Trophoblast cell (in vitro differentiated cells and primary cell): ENCODE measurements at regions not wholly inside any gene's neighbourhood (a gene's known extent, or its start where the extent isn't known, plus 50 kb on each side); places are given as distances from the start of the nearest gene placed in this dataset.

Source experiments
- DNase-seq, 2 donors: peaks; one replicate each; pipeline ENCODE4 v3.0.0-alpha.2; 2016
- H2AFZ ChIP-seq: 2 replicates; pipeline ENCODE4 v1.6.1; 2013; ENCODE audit warnings: low read length, moderate library complexity, mild to moderate bottlenecking; ENCODE audit not compliant: insufficient read depth, poor library complexity
- H2AK5ac ChIP-seq: 2 replicates; pipeline ENCODE4 v1.6.1; 2013; ENCODE audit warnings: mild to moderate bottlenecking, low read length
- H2BK120ac ChIP-seq: 2 replicates; pipeline ENCODE4 v1.6.1; 2013; ENCODE audit warnings: low read length, mild to moderate bottlenecking, moderate library complexity; ENCODE audit not compliant: insufficient read depth, poor library complexity
- H2BK12ac ChIP-seq: 2 replicates; pipeline ENCODE4 v1.6.1; 2013; ENCODE audit warnings: mild to moderate bottlenecking, low read length, moderate library complexity
- H2BK5ac ChIP-seq: 2 replicates; pipeline ENCODE4 v1.6.1; 2013; ENCODE audit warnings: low read length, low read depth, moderate library complexity, mild to moderate bottlenecking; ENCODE audit not compliant: poor library complexity
- H3K14ac ChIP-seq: 2 replicates; pipeline ENCODE4 v1.6.1; 2013; ENCODE audit warnings: mild to moderate bottlenecking, low read length
- H3K18ac ChIP-seq: 2 replicates; pipeline ENCODE4 v1.6.1; 2013; ENCODE audit warnings: mild to moderate bottlenecking, low read length
- H3K23ac ChIP-seq: 2 replicates; pipeline ENCODE4 v1.6.1; 2013; ENCODE audit warnings: low read length
- H3K27ac ChIP-seq: 2 replicates; pipeline ENCODE4 v1.5.1; 2013; ENCODE audit warnings: low read depth, mild to moderate bottlenecking, inconsistent platforms, low read length, moderate library complexity
- H3K27me3 ChIP-seq: 2 replicates; pipeline ENCODE4 v1.6.1; 2013; ENCODE audit warnings: inconsistent platforms, mild to moderate bottlenecking, low read length, moderate library complexity; ENCODE audit not compliant: insufficient read depth
- H3K36me3 ChIP-seq, 2 experiments: 1 replicate in 1 of 2; 2 replicates in 1 of 2; pipeline ENCODE4 v1.6.1; 2013; ENCODE audit warnings: low read length in 2 of 2, mild to moderate bottlenecking in 2 of 2, moderate library complexity in 1 of 2; ENCODE audit not compliant: insufficient read depth in 2 of 2, control insufficient read depth in 1 of 2
- H3K4ac ChIP-seq: 2 replicates; pipeline ENCODE4 v1.6.1; 2013; ENCODE audit warnings: low read depth, mild to moderate bottlenecking, low read length, moderate library complexity
- H3K4me1 ChIP-seq, 2 experiments: 1 replicate in 1 of 2; 2 replicates in 1 of 2; pipeline ENCODE4 v1.6.1; 2013; ENCODE audit warnings: low read length in 2 of 2, mild to moderate bottlenecking in 2 of 2, moderate library complexity in 1 of 2; ENCODE audit not compliant: insufficient read depth in 2 of 2, control insufficient read depth in 1 of 2
- H3K4me2 ChIP-seq: 2 replicates; pipeline ENCODE4 v1.6.1; 2013; ENCODE audit warnings: inconsistent platforms, mild to moderate bottlenecking, low read length, moderate library complexity
- H3K4me3 ChIP-seq: 2 replicates; pipeline ENCODE4 v1.5.1; 2013; ENCODE audit warnings: mild to moderate bottlenecking, low read depth, low read length, inconsistent platforms
- H3K79me1 ChIP-seq: one replicate; pipeline ENCODE4 v1.6.1; 2013; ENCODE audit warnings: low read length
- H3K79me2 ChIP-seq: 2 replicates; pipeline ENCODE4 v1.6.1; 2013; ENCODE audit warnings: low read length, mild to moderate bottlenecking; ENCODE audit not compliant: control insufficient read depth, insufficient read depth, poor library complexity
- H3K9ac ChIP-seq: 2 replicates; pipeline ENCODE4 v1.6.1; 2013; ENCODE audit warnings: mild to moderate bottlenecking, low read length
- H3K9me3 ChIP-seq: 2 replicates; pipeline ENCODE4 v1.6.1; 2013; ENCODE audit warnings: low read depth, mild to moderate bottlenecking, control low read depth, inconsistent platforms, low read length; ENCODE audit not compliant: insufficient read depth
- H4K12ac ChIP-seq: 2 replicates; pipeline ENCODE4 v1.6.1; 2013; ENCODE audit warnings: low read depth, mild to moderate bottlenecking, low read length, moderate library complexity
- H4K8ac ChIP-seq: 2 replicates; pipeline ENCODE4 v1.6.1; 2013; ENCODE audit warnings: low read depth, mild to moderate bottlenecking, low read length, moderate library complexity
- H4K91ac ChIP-seq: one replicate; pipeline ENCODE4 v1.6.1; 2013; ENCODE audit warnings: low read depth, mild to moderate bottlenecking, low read length, moderate library complexity
- WGBS: extraction: QIAGEN DNeasy Blood & Tissue Kit; methylation state at CpG from one replicate; pipeline ENCODE4 v1.1.7; 2013; ENCODE audit warnings: missing lambda C conversion rate; ENCODE audit not compliant: insufficient read length, insufficient coverage; ENCODE audit errors: extremely low coverage; 5-methylcytosine and 5-hydroxymethylcytosine counted together

DNA sequence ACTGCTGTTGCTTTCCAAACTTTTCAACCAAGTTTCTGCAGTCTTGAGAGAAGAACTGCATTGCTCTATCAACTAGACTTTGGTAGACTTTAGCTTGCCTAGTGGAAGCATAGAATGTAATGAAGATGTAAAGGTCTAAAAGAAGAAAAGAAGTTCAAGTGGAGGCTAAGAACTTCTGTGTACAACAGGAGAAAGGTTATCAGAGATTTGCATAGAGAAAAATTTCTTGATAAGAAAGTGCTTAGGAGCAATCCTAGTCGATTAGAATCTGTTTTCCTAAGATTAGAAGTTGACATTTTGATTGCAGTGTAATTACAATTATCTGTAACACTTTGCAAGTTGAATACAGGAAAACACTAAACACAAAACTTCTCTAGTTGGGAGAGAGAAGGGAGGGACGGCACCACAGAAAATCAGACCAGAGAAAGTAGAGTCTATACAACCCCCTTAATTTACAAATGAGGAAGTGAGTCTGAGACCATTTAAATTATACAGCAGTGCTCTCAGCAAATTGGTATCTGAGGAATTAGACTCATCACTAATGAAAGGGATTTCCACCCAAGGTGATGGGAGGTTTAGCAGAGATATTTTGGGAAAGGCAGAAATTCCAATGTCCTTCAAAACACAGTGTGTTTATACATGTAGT lies 194.3 kb upstream of the MARCKS start:
- H2AK5ac ChIP-seq, result no peak overlapping the region
- WGBS, result no CpG with 5 or more reads among the region's 2 CpGs
- no peak overlapping the region for H3K18ac ChIP-seq

DNA sequence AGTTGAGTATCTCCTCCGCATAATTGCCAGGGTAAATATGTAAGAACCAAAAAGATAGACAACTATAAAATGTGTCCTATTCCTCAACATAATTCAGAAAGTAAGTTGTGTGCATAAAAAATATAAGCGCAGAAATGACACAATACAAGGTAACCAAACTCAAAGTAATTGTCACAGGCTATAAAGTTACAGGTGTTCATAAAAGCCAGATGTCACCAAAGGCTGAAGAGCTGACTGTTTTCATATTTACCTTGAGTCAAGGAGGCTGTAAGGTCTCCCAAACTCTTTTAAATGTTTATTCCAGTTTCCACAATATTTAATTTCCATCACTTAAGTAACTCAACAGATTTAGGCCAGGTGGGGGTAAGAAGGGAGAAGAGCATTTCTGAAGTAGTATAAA lies 192.2 kb upstream of the MARCKS start:
- Histone ChIP-seq H2AK5ac (no peak overlapping the region), H3K9ac (no peak overlapping the region), H3K4me1 (no peaks in the 10 kb centered on the region), H2AFZ (no peak overlapping the region), H3K27ac (no peak overlapping the region), H3K79me1 (no peaks in the 10 kb centered on the region), H3K23ac (no peak overlapping the region), H3K27me3 (no peaks in the 10 kb centered on the region), H3K4me3 (no peak overlapping the region), H3K18ac (no peak overlapping the region), H3K4ac (no peak overlapping the region), H4K91ac (no peak overlapping the region), H2BK5ac (no peak overlapping the region), H3K79me2 (no peaks in the 10 kb centered on the region), H2BK120ac (no peak overlapping the region), H3K36me3 (no peaks in the 10 kb centered on the region), H3K4me2 (no peak overlapping the region), H3K9me3 (no peaks in the 10 kb centered on the region), H2BK12ac (no peak overlapping the region), H4K8ac (no peak overlapping the region), H3K14ac (no peak overlapping the region), H4K12ac (no peak overlapping the region)
- no peak for DNase-seq
- no CpG with 5 or more reads among the region's 2 CpGs for WGBS

More for the DNA sequence above, 194.3 kb upstream of the MARCKS start:
- H2BK120ac ChIP-seq, result no peak overlapping the region
- no peak for DNase-seq
- H2AFZ ChIP-seq, result no peak overlapping the region
- H3K4me1 ChIP-seq, result no peaks in the 10 kb centered on the region
- no peak overlapping the region for H3K4ac ChIP-seq
- H3K79me2 ChIP-seq, result no peaks in the 10 kb centered on the region
- H3K9me3 ChIP-seq, result no peaks in the 10 kb centered on the region
- no peak overlapping the region for H3K4me3 ChIP-seq
- H3K14ac ChIP-seq, result no peak overlapping the region
- H3K27ac ChIP-seq, result no peak overlapping the region
- no peak overlapping the region for H4K8ac ChIP-seq
- H3K23ac ChIP-seq, result no peak overlapping the region
- H3K79me1 ChIP-seq, result no peaks in the 10 kb centered on the region
- no peak overlapping the region for H2BK12ac ChIP-seq
- H3K36me3 ChIP-seq, result no peaks in the 10 kb centered on the region
- H2BK5ac ChIP-seq, result no peak overlapping the region
- no peak overlapping the region for H3K9ac ChIP-seq
- H3K27me3 ChIP-seq, result no peaks in the 10 kb centered on the region
- no peak overlapping the region for H3K4me2 ChIP-seq
- H4K12ac ChIP-seq, result no peak overlapping the region
- H4K91ac ChIP-seq, result no peak overlapping the region

- Histone ChIP-seq H2BK12ac (no peak overlapping the region), H3K27me3 (no peaks in the 10 kb centered on the region), H2AFZ (no peak overlapping the region), H2AK5ac (no peak overlapping the region), H3K4me3 (no peak overlapping the region), H3K79me2 (no peaks in the 10 kb centered on the region), H3K36me3 (no peaks in the 10 kb centered on the region), H4K91ac (no peak overlapping the region), H4K12ac (no peak overlapping the region), H3K9me3 (no peaks in the 10 kb centered on the region), H3K4me1 (peaks cover 2% of the 10 kb centered on the region in 2 experiments), H3K14ac (no peak overlapping the region), H3K18ac (no peak overlapping the region), H2BK120ac (no peak overlapping the region), H4K8ac (no peak overlapping the region), H3K23ac (no peak overlapping the region), H3K4ac (no peak overlapping the region), H3K27ac (no peak overlapping the region), H3K79me1 (no peaks in the 10 kb centered on the region), H3K9ac (no peak overlapping the region), H2BK5ac (no peak overlapping the region), H3K4me2 (no peak overlapping the region)
- no CpG with 5 or more reads among the region's 1 CpG for WGBS
- no peak for DNase-seq
Observed at GRCh38 chr6:113668641-113669408, 188.3 kb upstream of the MARCKS start.

- Histone ChIP-seq H3K79me2 (no peaks in the 10 kb centered on the region), H3K27ac (no peak overlapping the region), H2BK120ac (no peak overlapping the region), H2AK5ac (no peak overlapping the region), H3K4me3 (no peak overlapping the region), H3K23ac (no peak overlapping the region), H3K79me1 (no peaks in the 10 kb centered on the region), H3K9me3 (no peaks in the 10 kb centered on the region), H2BK5ac (no peak overlapping the region), H4K12ac (no peak overlapping the region), H3K27me3 (no peaks in the 10 kb centered on the region), H2BK12ac (no peak overlapping the region), H3K4me1 (peaks cover 2% of the 10 kb centered on the region in 2 experiments), H3K36me3 (no peaks in the 10 kb centered on the region), H3K4me2 (no peak overlapping the region), H3K9ac (no peak overlapping the region), H2AFZ (no peak overlapping the region), H4K91ac (no peak overlapping the region), H3K18ac (no peak overlapping the region), H3K4ac (no peak overlapping the region), H4K8ac (no peak overlapping the region), H3K14ac (no peak overlapping the region)
- WGBS, result no CpG with 5 or more reads among the region's 2 CpGs
- DNase-seq, result no peak
Observed at GRCh38 chr6:113669606-113670005, 187.5 kb upstream of the MARCKS start.
